IMR-90 (cell line): ENCODE measurements at regions not wholly inside any gene's neighbourhood (a gene's known extent, or its start where the extent isn't known, plus 50 kb on each side); places are given as distances from the start of the nearest gene placed in this dataset.

Experiments used
- CEBPB ChIP-seq: IDR thresholded peaks from 2 replicates; pipeline ENCODE4 v1.6.1; 2012; ENCODE audit warnings: low read depth, low read length, improper control_type of control experiment
- CTCF ChIP-seq: conservative IDR thresholded peaks from 2 replicates; pipeline ENCODE4 v1.5.1; 2012; ENCODE audit warnings: mild to moderate bottlenecking, low read depth, low read length, improper control_type of control experiment
- SMC3 ChIP-seq: fragments of 150-350 bp; IDR thresholded peaks from 2 replicates; pipeline ENCODE4 v1.6.1; 2016; ENCODE audit warnings: low read depth, mild to moderate bottlenecking, antibody characterized with exemption, low read length, moderate library complexity

- no peak for TF ChIP-seq CEBPB
- TF ChIP-seq SMC3, result no peak
- TF ChIP-seq CTCF, result no peak
Measured at GRCh38 chr9:82192211-82192610, 203.6 kb downstream of the SPATA31D1 start.
